T1000 (cell line): ENCODE measurements at regions not wholly inside any gene's neighbourhood (a gene's known extent, or its start where the extent isn't known, plus 50 kb on each side); places are given as distances from the start of the nearest gene placed in this dataset.
"Not testable (repeated sequence)": the region's sequence is repeated elsewhere in the genome, so short reads cannot be mapped to it uniquely, and the experiment has no call there.

ENCODE experiments used
- DNase-seq: peaks from one replicate; lab custom pipeline; 2025; ENCODE audit warnings: mixed read lengths; lab: John Stamatoyannopoulos, UW

GRCh38 chr5:100232736-100233135, 302.4 kb upstream of the FAM174A start:
- no peak for DNase-seq

GRCh38 chr5:100188778-100189177, 346.4 kb upstream of the FAM174A start:
- no peak for DNase-seq

DNA sequence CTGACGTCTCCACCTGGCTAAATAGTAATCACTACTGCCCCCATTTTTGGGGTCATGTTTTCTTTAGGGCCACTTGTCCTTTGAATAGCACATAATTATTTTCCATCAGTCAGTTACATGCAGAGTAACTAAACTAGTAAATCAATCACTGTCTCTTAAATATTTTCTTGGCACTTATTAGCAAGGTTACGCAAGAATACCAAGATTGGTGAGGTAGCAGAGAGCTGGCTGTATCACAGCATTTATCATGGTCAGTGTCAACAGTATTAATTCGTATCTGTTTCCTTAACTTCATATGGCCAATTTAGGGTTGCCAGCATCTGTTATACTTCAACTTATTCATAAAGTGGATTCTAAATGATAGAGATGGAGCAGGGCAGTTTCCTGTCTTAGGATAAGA, 346.8 kb upstream of the FAM174A start:
- DNase-seq = no peak

DNA sequence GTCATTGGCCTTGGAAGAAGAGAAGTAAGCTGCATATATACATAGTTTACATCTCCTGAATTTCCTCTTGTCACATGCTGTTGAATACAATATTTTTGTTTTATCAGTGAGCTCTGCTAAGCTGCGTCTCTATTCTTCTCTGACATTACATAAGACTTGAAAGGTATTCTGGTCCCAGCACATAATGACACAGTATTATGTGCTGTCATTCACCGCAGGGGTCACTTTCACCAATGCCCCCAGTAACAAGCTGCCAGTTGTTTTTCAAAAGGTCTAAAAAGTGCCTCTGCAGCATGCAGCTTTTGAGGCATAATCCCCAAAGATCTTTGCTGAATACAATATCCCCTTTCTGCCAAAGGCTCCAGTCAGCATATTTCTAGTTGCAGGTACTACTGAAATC, 349.0 kb upstream of the FAM174A start:
- no peak for DNase-seq

DNA sequence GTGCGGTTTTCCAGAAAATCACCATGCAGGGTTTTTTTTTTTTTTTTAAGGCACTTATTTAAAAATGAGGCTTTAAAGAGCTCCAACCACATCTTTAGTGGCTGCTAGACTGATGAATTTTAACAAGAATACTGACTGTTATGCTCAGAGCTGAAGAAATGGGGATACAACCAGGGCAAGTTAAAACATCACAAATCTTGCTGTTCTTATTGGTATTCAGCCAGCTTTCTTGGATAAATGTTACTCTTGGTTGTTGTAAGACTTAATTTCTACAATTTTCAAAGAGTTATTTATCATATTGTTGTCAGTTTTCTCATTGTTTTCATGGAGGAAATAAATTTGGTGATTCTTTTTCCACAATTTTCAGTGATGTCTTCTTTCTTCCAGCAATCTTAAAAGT, 352.8 kb upstream of the FAM174A start:
- DNase-seq = no peak

- DNase-seq = no peak
Measured at GRCh38 chr5:100175346-100175745, 359.8 kb upstream of the FAM174A start.

DNA sequence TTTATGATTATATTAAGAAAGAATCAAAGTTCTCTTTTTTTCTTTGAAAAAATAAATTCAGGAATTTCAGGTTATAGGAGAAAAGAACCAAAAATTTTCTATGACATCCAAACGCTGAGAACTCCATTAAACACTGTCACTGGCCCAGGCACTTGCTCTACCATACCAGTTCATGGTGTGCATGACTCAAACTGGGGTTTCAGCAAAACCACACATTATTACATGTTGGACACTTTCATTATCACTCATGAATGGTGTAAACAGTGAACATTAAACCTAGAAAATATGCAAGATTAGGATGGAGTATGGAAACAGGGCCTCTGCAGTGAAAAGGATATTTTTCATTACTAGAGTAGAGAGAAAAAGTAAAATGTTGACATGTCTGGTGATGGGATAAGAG, 369.9 kb upstream of the FAM174A start:
- no peak for DNase-seq

- no peak for DNase-seq
Measured at GRCh38 chr5:100161868-100162267, 373.3 kb upstream of the FAM174A start.

- DNase-seq = no peak
Measured at GRCh38 chr5:100157066-100157465, 378.1 kb upstream of the FAM174A start.

GRCh38 chr5:100148239-100148638, 386.9 kb upstream of the FAM174A start:
- DNase-seq = no peak

DNA sequence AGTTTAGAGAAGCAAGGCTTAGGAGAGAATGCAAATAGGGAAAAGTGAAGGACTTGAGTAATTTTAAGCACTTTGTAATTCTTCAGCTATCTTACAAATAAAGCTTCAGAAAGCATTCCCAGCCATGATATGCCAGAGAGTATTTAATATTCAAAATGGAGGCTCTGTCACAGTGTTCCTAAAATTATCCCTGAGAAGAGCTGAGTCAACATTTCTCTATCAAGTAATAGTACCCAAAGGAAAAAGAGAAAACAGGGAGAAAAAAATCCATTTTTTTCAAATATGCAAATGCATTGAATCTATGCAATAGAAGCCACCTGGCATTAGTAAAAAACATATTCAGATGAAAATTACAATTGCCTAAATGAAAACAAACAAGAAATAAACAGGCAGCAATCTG, 392.6 kb upstream of the FAM174A start:
- DNase-seq = no peak

GRCh38 chr5:100131161-100131560, 404.0 kb upstream of the FAM174A start:
- DNase-seq = no peak

DNA sequence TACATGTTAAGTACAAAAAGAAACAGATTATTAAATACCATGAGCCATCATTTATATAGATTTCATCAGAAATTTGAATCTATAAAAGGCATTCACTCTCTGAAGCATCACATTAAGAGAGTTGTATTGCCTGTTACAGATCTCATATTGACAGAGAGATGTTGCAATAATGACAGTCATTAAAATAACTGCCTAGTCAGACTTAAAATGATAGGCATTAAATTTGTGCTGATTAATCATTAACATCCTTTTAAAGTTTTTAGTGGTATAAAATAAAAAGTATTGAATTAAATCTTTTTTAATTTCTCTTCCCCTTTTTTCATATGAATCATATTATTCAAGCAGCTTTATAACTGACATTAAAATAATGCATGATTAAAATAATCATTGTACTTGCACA, 404.9 kb upstream of the FAM174A start:
- no peak for DNase-seq

GRCh38 chr5:100119903-100120302, 415.3 kb upstream of the FAM174A start:
- no peak for DNase-seq

DNA sequence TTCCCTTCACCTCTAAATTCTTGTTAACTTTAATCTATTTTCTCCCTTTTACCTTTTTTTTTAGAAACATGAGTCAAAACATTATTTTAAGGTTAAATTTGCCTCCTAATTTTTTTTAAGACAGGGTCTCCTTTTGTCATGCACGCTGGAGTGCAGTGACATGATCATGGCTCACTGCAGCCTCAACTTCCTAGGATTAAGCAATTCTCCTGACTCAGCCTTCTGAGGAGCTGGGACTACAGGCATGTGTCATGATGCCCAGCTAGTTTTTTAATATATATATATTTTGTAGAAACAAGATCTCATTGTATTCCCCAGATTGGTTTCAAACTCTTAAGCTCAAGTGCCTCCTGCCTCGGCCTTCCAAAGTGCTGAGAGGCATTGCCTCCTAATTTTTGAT, 424.7 kb upstream of the FAM174A start:
- DNase-seq = no peak

DNA sequence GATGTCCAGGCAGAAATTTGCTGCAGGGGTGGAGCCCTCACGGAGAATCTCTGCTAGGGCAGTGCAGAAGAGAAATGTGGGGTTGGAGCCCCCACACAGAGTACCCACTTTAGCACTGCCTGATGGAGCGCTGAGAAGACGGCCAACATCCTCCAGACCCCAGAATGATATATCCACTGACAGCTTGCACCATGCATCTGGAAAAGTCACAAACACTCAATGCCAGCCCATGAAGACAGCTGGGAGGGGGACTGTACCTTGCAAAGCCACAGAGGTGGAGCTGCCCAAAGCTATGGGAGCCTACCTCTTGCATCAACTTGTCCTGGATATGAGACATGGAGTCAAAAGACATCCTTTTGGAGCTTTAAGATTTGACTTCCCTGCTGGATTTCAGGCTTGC, 426.3 kb upstream of the FAM174A start:
- no peak for DNase-seq

DNA sequence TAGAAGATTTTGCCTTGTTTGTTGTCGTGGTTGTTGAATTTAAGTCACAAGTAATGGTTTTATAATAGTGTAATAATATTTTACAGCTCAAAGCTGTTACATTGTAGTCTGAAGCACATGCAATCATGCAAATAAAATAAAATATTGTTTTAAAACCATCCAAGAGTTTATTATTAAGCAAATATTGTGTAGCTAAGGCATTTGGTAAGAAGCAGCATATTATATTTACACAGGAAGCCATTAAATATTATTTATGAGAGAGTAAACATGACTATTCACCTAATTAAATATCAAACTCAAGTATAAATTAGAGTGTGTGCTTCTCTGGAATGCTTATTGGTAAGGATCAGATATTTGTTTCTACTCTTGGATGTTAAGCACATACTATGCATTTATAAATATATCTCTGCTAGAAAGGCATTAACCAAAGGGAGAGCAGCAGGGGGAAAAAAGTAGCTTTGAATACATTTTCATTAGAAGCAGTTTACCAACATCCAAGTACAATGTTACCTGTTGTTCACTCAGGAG, 431.5 kb upstream of the FAM174A start:
- not testable (repeated sequence) for DNase-seq

DNA sequence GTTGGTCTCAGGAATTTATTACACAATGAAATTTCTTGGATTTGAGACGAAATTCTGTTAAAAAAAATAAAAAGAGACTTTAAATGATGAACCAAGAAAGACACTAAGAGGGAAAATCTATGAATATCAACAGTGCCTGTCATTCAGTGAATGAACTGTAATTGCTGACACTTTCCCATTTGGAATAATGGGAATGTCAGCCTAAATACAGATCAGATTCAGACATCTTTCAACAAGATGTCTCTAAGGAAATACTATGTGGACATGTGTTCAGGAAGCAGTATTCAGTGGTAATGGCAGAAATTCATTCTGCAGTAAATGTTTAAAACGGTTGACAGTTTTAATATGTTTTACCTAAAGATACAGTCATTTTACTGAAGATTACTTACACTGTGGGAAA, 433.7 kb upstream of the FAM174A start:
- DNase-seq = not testable (repeated sequence)

DNA sequence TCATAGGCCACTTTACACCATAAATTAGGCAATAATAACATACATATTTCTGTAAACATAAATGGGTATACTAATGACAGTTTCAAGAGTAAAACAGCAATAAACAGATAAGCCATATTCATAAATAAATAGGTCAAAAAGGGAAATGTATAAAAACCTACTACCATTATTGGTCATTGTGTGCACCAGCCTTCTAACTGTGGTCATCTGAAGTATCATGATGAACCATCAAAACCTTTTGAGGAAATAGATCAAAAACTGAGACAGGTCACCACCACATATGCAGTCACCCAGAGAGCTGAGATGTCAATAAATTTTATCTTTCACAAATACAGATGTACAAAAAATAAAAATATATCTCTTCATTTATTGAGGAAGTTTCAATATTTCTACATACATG, 438.8 kb upstream of the FAM174A start:
- DNase-seq = not testable (repeated sequence)

DNA sequence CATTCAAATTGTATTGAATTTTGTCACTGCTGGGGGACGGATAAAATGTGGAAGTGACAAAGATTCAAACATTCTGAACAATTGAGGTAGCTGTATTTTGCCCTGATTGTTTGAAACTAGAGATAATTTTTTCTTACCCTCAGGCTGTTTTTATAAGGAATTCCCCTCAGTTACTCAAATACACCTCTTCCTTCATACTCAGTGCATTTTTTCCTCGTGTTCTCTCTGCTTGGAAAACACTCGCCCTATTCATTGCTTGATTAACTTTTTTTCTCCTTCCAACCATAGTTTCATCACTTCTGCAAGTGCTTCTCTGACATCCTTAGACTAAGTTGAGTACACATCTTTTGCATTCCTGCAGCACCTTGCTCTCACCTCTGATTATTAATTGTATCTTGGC, 454.5 kb upstream of the FAM174A start:
- not testable (repeated sequence) for DNase-seq

- DNase-seq = not testable (repeated sequence)
Measured at GRCh38 chr5:100079163-100079562, 456.0 kb upstream of the FAM174A start.

DNA sequence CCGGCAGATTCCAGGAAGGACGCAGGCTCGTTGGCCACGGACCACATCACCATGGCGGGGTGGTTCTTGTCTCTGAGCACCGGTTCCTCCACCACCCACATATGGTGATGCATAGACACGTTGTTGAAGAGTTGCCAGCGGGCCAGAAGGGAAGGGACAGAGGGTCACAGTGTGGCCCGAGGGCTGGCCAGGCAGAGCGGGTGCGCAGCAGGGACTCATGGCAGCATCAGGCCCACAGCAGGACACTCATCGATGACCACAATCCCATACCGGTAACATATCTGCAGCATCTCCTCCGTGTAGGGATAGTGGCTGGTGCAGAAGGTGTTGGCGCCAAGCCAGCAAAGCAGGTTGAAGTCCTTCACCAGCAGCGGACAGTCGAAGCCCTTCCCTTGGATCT, 469.2 kb upstream of the FAM174A start:
- not testable (repeated sequence) for DNase-seq

DNA sequence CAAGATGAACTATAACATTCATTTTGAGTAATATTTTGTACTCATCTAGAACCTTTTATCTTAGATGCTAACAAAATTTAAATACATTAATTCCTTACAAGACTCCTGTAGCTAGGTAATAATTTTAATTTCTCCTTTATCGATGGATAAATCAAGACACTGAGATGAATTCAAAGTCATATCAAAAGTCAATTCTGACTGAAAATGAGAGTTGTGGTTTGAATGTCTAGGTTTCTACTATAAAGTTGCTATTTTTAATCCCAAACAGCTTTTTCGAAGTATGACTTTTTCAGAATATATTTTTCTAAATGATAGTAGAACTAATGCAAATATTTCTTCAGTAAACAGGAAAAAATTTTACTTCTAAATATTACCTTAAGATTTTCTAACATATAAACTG, 491.7 kb upstream of the FAM174A start:
- no peak for DNase-seq

GRCh38 chr5:100026606-100027005, 508.6 kb upstream of the FAM174A start:
- DNase-seq = no peak

- no peak for DNase-seq
Measured at GRCh38 chr5:100023536-100023935, 511.6 kb upstream of the FAM174A start.
